GM12878 (cell line): ENCODE measurements at regions not wholly inside any gene's neighbourhood (a gene's known extent, or its start where the extent isn't known, plus 50 kb on each side); places are given as distances from the start of the nearest gene placed in this dataset.

ENCODE experiments used
- ATAC-seq: fragments of 200-7000 bp; cut with Tn5 transposase; 3 replicates; pipeline ENCODE4 v1.9.1; 2020; ENCODE audit warnings: mild to moderate bottlenecking, moderate library complexity
- BruUV-seq: library from RNA; stranded (reverse); fragments of 400-500 nt; replicated peaks from 2 replicates; lab custom pipeline; 2021; lab: Mats Ljungman, UMichigan
- CTCF ChIA-PET: fragments of 300-600 bp; sonication (Branson Sonifier 250); formaldehyde crosslinking; extraction: SDS; loops from one replicate; lab custom pipeline; 2021; ENCODE audit warnings: inconsistent platforms; lab: Yijun Ruan, JAX
- POLR2A ChIA-PET: fragments of 350-600 bp; formaldehyde crosslinking; extraction: SDS; loops from one replicate; lab custom pipeline; 2021; ENCODE audit warnings: inconsistent platforms; lab: Charles Lee
- RAD21 ChIA-PET: fragments of 300-600 bp; sonication (Branson Sonifier 250); formaldehyde crosslinking; loops from one replicate; lab custom pipeline; 2023; ENCODE audit warnings: antibody characterized with exemption; ENCODE audit not compliant: unreplicated experiment; lab: Charles Lee
- SMC1A ChIA-PET: fragments of 300-600 bp; sonication (Branson Sonifier 250); formaldehyde crosslinking; loops from one replicate; lab custom pipeline; 2023; ENCODE audit not compliant: unreplicated experiment, uncharacterized antibody; lab: Charles Lee
- DNase-seq: peaks from one replicate; pipeline ENCODE4 v3.0.0-alpha.2; 2011; ENCODE audit warnings: low read depth, low spot score
- FAIRE-seq: peaks from 3 replicates; lab custom pipeline; 2011; peaks lifted over from hg19 to GRCh38; lab: Jason Lieb, UNC
- H2AFZ ChIP-seq: 2 replicates; pipeline ENCODE4 v1.6.0; 2011; ENCODE audit warnings: low read depth, low read length, control low read depth; ENCODE audit not compliant: control insufficient read depth
- H3K27ac ChIP-seq: 2 replicates; pipeline ENCODE4 v1.5.1; 2011; ENCODE audit warnings: control low read depth; ENCODE audit not compliant: control insufficient read depth, insufficient read depth
- H3K27me3 ChIP-seq, 2 experiments: replicated peaks in 1 of 2; 2 replicates each; pipeline versions ENCODE4 v1.6.0 to v1.6.1; 2011; ENCODE audit warnings: low read length in 1 of 2; ENCODE audit not compliant: control insufficient read depth in 2 of 2, insufficient read depth in 2 of 2
- H3K36me3 ChIP-seq, 2 experiments: 2 replicates each; pipeline ENCODE4 v1.5.1; 2011; ENCODE audit warnings: low read length in 1 of 2; ENCODE audit not compliant: control insufficient read depth in 2 of 2, insufficient read depth in 2 of 2
- H3K4me1 ChIP-seq: 2 replicates; pipeline ENCODE4 v1.6.1; 2011; ENCODE audit warnings: mild to moderate bottlenecking, low read length, moderate library complexity, mixed read lengths; ENCODE audit not compliant: control insufficient read depth, insufficient read depth
- H3K4me2 ChIP-seq: 2 replicates; pipeline ENCODE4 v1.6.0; 2011; ENCODE audit warnings: control low read depth; ENCODE audit not compliant: control insufficient read depth, insufficient read depth
- H3K4me3 ChIP-seq: fragments of 200-600 bp; sonication (generic); 2 replicates; pipeline ENCODE4 v1.5.1; 2016
- H3K79me2 ChIP-seq: 2 replicates; pipeline ENCODE4 v1.6.0; 2011; ENCODE audit warnings: low read length; ENCODE audit not compliant: control insufficient read depth, insufficient read depth
- H3K9ac ChIP-seq: 2 replicates; pipeline ENCODE4 v1.8.0; 2011; ENCODE audit warnings: low read length, control low read depth, mixed read lengths; ENCODE audit not compliant: control insufficient read depth, insufficient read depth
- H3K9me3 ChIP-seq: replicated peaks from 3 replicates; pipeline ENCODE4 v1.5.1; 2011; ENCODE audit warnings: mild to moderate bottlenecking, low read length; ENCODE audit not compliant: control insufficient read depth, insufficient read depth
- H4K20me1 ChIP-seq: 2 replicates; pipeline ENCODE4 v1.6.0; 2011; ENCODE audit not compliant: control insufficient read depth, insufficient read depth
- CBX3 ChIP-seq: fragments of 200-600 bp; sonication (generic); IDR thresholded peaks from 2 replicates; pipeline ENCODE4 v1.6.1; 2016; ENCODE audit warnings: low read depth, borderline replicate concordance
- EZH2 ChIP-seq: IDR thresholded peaks from 2 replicates; pipeline ENCODE4 v1.6.1; 2012; ENCODE audit warnings: low read depth, mild to moderate bottlenecking, control low read depth, inconsistent platforms, low read length, borderline replicate concordance; ENCODE audit not compliant: control insufficient read depth
- IKZF1 ChIP-seq: fragments of 450-650 bp; conservative IDR thresholded peaks from 2 replicates; pipeline ENCODE4 v1.6.1; 2017; ENCODE audit warnings: antibody characterized with exemption, mild to moderate bottlenecking
- LARP7 ChIP-seq: fragments of 450-650 bp; IDR thresholded peaks from 2 replicates; pipeline ENCODE4 v1.6.1; 2017; ENCODE audit warnings: mild to moderate bottlenecking
- MYB ChIP-seq: fragments of 150-350 bp; IDR thresholded peaks from 2 replicates; pipeline ENCODE4 v1.6.1; 2014; ENCODE audit warnings: mild to moderate bottlenecking, low read depth, low read length, borderline replicate concordance
- MYC ChIP-seq: IDR thresholded peaks from 2 replicates; pipeline ENCODE4 v1.6.1; 2011; ENCODE audit warnings: mild to moderate bottlenecking, low read length, moderate library complexity, inconsistent platforms; ENCODE audit not compliant: insufficient read depth, insufficient replicate concordance, insufficient read length, severe bottlenecking
- NBN ChIP-seq: fragments of 450-650 bp; IDR thresholded peaks from 2 replicates; pipeline ENCODE4 v1.6.1; 2016
- NRF1 ChIP-seq: conservative IDR thresholded peaks from 2 replicates; pipeline ENCODE4 v1.6.1; 2011; ENCODE audit warnings: mild to moderate bottlenecking, low read depth, low read length, improper control_type of control experiment
- PAX5 ChIP-seq: IDR thresholded peaks from 2 replicates; pipeline ENCODE4 v1.6.1; 2011; ENCODE audit warnings: low read depth, low read length, borderline replicate concordance
- POLR2A ChIP-seq: IDR thresholded peaks from 2 replicates; pipeline ENCODE4 v1.6.1; 2011; ENCODE audit warnings: low read depth, mild to moderate bottlenecking, low read length
- POLR2AphosphoS2 ChIP-seq: IDR thresholded peaks from 2 replicates; pipeline ENCODE4 v1.6.1; 2011; ENCODE audit warnings: low read depth, mild to moderate bottlenecking, low read length, improper control_type of control experiment, moderate library complexity
- POU2F2 ChIP-seq: IDR thresholded peaks from 3 replicates; pipeline ENCODE4 v1.6.1; 2011; ENCODE audit warnings: low read depth, mild to moderate bottlenecking, low read length, borderline replicate concordance
- SPI1 ChIP-seq: IDR thresholded peaks from 2 replicates; pipeline ENCODE4 v1.6.1; 2011; ENCODE audit warnings: low read depth, mild to moderate bottlenecking, low read length, moderate library complexity, borderline replicate concordance; ENCODE audit not compliant: insufficient read depth
- TARDBP ChIP-seq: IDR thresholded peaks from 2 replicates; pipeline ENCODE4 v1.6.1; 2016; ENCODE audit warnings: borderline replicate concordance
- YY1 ChIP-seq: IDR thresholded peaks from 2 replicates; pipeline ENCODE4 v1.6.1; 2011; ENCODE audit warnings: low read depth, mild to moderate bottlenecking, low read length
- ZNF274 ChIP-seq: IDR thresholded peaks from one replicate; pipeline ENCODE4 v1.8.0; 2011; ENCODE audit not compliant: insufficient read length, insufficient read depth
- WGBS: methylation state at CpG from one replicate; pipeline ENCODE4 v1.1.6; 2016; ENCODE audit warnings: low lambda C conversion rate; ENCODE audit not compliant: insufficient replicate concordance, insufficient coverage; ENCODE audit errors: missing lambda C conversion rate; 5-methylcytosine and 5-hydroxymethylcytosine counted together
- in situ Hi-C: fragments of 300-500 bp; cut with MboI; formaldehyde crosslinking; loops from 9 replicates; pipeline ENCODE4 v1.14.3; 2018; ENCODE audit warnings: mixed read lengths
- intact Hi-C: fragments of 100-400 bp; cut with micrococcal nuclease; formaldehyde crosslinking; loops from one replicate; pipeline ENCODE4 v1.14.2; 2022; ENCODE audit not compliant: unreplicated experiment
- TF ChIP-seq, protein P1 (sequence below): IDR thresholded peaks from 2 replicates; pipeline ENCODE4 v1.6.1; 2011; ENCODE audit warnings: low read depth, mild to moderate bottlenecking, low read length, moderate library complexity, borderline replicate concordance; ENCODE audit errors: extremely low read depth
- TF ChIP-seq, protein P2 (sequence below): fragments of 450-650 bp; IDR thresholded peaks from 2 replicates; pipeline ENCODE4 v1.6.1; 2017; ENCODE audit warnings: mild to moderate bottlenecking

GRCh38 chr16:76926595-76926994 is 264.4 kb upstream of the MON1B start:
- CTCF ChIA-PET = no interaction called here
- DNase-seq (no peak), ATAC-seq (no peak)
- POLR2A ChIA-PET = no interaction called here
- Histone ChIP-seq H3K9me3 (no peaks in the 10 kb centered on the region), H3K27me3 (no peaks in the 10 kb centered on the region), H4K20me1 (no peaks in the 10 kb centered on the region)
- WGBS = 0% methylated on average over 1 of the region's 1 CpG
- intact Hi-C loops = no loop called here
- in situ Hi-C loops = no loop called here
- RAD21 ChIA-PET = no interaction called here
- TF ChIP-seq, protein P1, sequence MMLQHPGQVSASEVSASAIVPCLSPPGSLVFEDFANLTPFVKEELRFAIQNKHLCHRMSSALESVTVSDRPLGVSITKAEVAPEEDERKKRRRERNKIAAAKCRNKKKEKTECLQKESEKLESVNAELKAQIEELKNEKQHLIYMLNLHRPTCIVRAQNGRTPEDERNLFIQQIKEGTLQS = no peak
- no peak for TF ChIP-seq NBN
- no peak for TF ChIP-seq ZNF274
- TF ChIP-seq MYB = no peak
- no peak for TF ChIP-seq POLR2A
- no peak for TF ChIP-seq TARDBP
- TF ChIP-seq POU2F2 = no peak
- no peak for TF ChIP-seq YY1
- no peak for TF ChIP-seq NRF1
- TF ChIP-seq IKZF1 = no peak
- no peak for TF ChIP-seq MYC
- no peak for TF ChIP-seq EZH2
- TF ChIP-seq, protein P2, sequence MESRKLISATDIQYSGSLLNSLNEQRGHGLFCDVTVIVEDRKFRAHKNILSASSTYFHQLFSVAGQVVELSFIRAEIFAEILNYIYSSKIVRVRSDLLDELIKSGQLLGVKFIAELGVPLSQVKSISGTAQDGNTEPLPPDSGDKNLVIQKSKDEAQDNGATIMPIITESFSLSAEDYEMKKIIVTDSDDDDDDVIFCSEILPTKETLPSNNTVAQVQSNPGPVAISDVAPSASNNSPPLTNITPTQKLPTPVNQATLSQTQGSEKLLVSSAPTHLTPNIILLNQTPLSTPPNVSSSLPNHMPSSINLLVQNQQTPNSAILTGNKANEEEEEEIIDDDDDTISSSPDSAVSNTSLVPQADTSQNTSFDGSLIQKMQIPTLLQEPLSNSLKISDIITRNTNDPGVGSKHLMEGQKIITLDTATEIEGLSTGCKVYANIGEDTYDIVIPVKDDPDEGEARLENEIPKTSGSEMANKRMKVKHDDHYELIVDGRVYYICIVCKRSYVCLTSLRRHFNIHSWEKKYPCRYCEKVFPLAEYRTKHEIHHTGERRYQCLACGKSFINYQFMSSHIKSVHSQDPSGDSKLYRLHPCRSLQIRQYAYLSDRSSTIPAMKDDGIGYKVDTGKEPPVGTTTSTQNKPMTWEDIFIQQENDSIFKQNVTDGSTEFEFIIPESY = no peak
- TF ChIP-seq LARP7 = no peak
- no peak for TF ChIP-seq PAX5
- no peak for TF ChIP-seq CBX3
- TF ChIP-seq POLR2AphosphoS2 = no peak
- no peak for TF ChIP-seq SPI1
- TF ChIP-seq, all 136 proteins: peak for 0
- Histone ChIP-seq H3K4me1 (no peaks in the 10 kb centered on the region), H3K36me3 (no peaks in the 10 kb centered on the region), H3K79me2 (no peaks in the 10 kb centered on the region), H3K4me2 (no peak overlapping the region), H3K4me3 (no peak overlapping the region), H3K9ac (no peak overlapping the region), H3K27ac (no peak overlapping the region), H2AFZ (no peak overlapping the region)
- SMC1A ChIA-PET = no interaction called here
- no peak for FAIRE-seq
- no TSS peak for BruUV-seq
